ENCODE measurements at regions not wholly inside any gene's neighbourhood (a gene's known extent, or its start where the extent isn't known, plus 50 kb on each side); places are given as distances from the start of the nearest gene placed in this dataset.

- H3K27ac ChIP-seq, result no peak overlapping the region
- no peaks in the 10 kb centered on the region for H3K36me3 ChIP-seq
- no peaks in the 10 kb centered on the region for H3K27me3 ChIP-seq (replicated peaks in 1 of 7)
- TF ChIP-seq, protein P1, sequence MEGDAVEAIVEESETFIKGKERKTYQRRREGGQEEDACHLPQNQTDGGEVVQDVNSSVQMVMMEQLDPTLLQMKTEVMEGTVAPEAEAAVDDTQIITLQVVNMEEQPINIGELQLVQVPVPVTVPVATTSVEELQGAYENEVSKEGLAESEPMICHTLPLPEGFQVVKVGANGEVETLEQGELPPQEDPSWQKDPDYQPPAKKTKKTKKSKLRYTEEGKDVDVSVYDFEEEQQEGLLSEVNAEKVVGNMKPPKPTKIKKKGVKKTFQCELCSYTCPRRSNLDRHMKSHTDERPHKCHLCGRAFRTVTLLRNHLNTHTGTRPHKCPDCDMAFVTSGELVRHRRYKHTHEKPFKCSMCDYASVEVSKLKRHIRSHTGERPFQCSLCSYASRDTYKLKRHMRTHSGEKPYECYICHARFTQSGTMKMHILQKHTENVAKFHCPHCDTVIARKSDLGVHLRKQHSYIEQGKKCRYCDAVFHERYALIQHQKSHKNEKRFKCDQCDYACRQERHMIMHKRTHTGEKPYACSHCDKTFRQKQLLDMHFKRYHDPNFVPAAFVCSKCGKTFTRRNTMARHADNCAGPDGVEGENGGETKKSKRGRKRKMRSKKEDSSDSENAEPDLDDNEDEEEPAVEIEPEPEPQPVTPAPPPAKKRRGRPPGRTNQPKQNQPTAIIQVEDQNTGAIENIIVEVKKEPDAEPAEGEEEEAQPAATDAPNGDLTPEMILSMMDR (IDR thresholded peaks at IDR 0.05 in 8 of 11, conservative IDR thresholded peaks at IDR 0.05 in 3 of 11), result no peak
- TF ChIP-seq POLR2AphosphoS5 (IDR thresholded peaks at IDR 0.05) (no peak), POLR2A (IDR thresholded peaks at IDR 0.05) (no peak)
- H3K9me3 ChIP-seq, result no peaks in the 10 kb centered on the region
- 64 to 90% (median 73%) methylated on average over 3 of the region's 3 CpGs for WGBS, 5 donors
- intact Hi-C loops (cut with DNase I; ENCODE audit: low total_unique reads), result no loop called here
- peaks cover 0 to 10% (median 0%) of the 10 kb centered on the region in 6 donors for H3K4me1 ChIP-seq
- DNase-seq, result no peak
- H3K4me3 ChIP-seq, result no peak overlapping the region
Observed at GRCh38 chr3:66655044-66655443, 154.2 kb upstream of the LRIG1 start.

- intact Hi-C loops (cut with DNase I; ENCODE audit: low total_unique reads), result no loop called here
- WGBS, 5 donors, result 77 to 85% (median 82%) methylated on average over 5 to 8 of the region's 8 CpGs
- no peak for DNase-seq
Observed at GRCh38 chr3:66655671-66656070, 154.8 kb upstream of the LRIG1 start.

GRCh38 chr3:66656609-66657008, 155.8 kb upstream of the LRIG1 start:
- H3K36me3 ChIP-seq, result no peaks in the 10 kb centered on the region
- no peak for DNase-seq
- H3K27me3 ChIP-seq (replicated peaks in 1 of 7), result no peaks in the 10 kb centered on the region
- WGBS, 5 donors, result 60 to 75% (median 67%) methylated on average over 8 of the region's 8 CpGs
- H3K27ac ChIP-seq, result peak overlapping the region in 4 of 8 donors; percentile 5 to 48 (median 36)
- H3K9me3 ChIP-seq, result no peaks in the 10 kb centered on the region
- H3K4me1 ChIP-seq, result peaks cover 0 to 10% (median 0%) of the 10 kb centered on the region in 6 donors
- intact Hi-C loops (cut with DNase I; ENCODE audit: low total_unique reads), result no loop called here
- no peak overlapping the region for H3K4me3 ChIP-seq
- TF ChIP-seq POLR2AphosphoS5 (IDR thresholded peaks at IDR 0.05) (no peak), POLR2A (IDR thresholded peaks at IDR 0.05) (no peak)
- TF ChIP-seq, protein P1 (IDR thresholded peaks at IDR 0.05 in 8 of 11, conservative IDR thresholded peaks at IDR 0.05 in 3 of 11), result no peak

More at GRCh38 chr3:66655671-66656070, 154.8 kb upstream of the LRIG1 start:
- Histone ChIP-seq H3K27ac (no peak overlapping the region), H3K9me3 (no peaks in the 10 kb centered on the region), H3K4me1 (peaks cover 0 to 10% (median 0%) of the 10 kb centered on the region in 6 donors), H3K36me3 (no peaks in the 10 kb centered on the region), H3K4me3 (no peak overlapping the region), H3K27me3 (replicated peaks in 1 of 7) (no peaks in the 10 kb centered on the region)
- TF ChIP-seq, protein P1 (IDR thresholded peaks at IDR 0.05 in 8 of 11, conservative IDR thresholded peaks at IDR 0.05 in 3 of 11), result no peak
- TF ChIP-seq POLR2A (IDR thresholded peaks at IDR 0.05), result no peak
- no peak for TF ChIP-seq POLR2AphosphoS5 (IDR thresholded peaks at IDR 0.05)

DNA sequence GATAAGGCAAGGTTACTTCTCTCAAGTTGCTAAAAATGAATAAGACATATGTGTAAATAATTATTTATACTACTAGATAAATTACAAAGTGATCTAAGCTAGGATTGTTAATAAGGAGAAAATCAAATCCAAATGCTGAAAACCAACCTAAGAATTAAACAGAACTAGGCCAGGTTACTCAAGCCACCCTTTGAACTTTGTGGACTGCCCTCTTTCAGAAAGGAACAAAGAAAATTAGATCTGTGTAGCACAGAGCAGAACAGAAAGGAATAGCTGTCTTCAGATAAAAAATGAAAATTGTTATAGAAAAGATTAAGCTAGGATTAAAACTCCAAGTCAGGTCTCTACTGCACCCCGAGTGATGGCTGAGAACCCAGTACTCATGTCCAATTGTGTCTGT, 158.2 kb upstream of the LRIG1 start:
- no peak for DNase-seq
- Histone ChIP-seq H3K36me3 (no peaks in the 10 kb centered on the region), H3K9me3 (no peaks in the 10 kb centered on the region), H3K4me3 (no peak overlapping the region), H3K4me1 (peaks cover 0 to 10% (median 0%) of the 10 kb centered on the region in 6 donors), H3K27me3 (replicated peaks in 1 of 7) (no peaks in the 10 kb centered on the region), H3K27ac (no peak overlapping the region)
- TF ChIP-seq POLR2A (IDR thresholded peaks at IDR 0.05) (no peak), POLR2AphosphoS5 (IDR thresholded peaks at IDR 0.05) (no peak)
- TF ChIP-seq, protein P1 (IDR thresholded peaks at IDR 0.05 in 8 of 11, conservative IDR thresholded peaks at IDR 0.05 in 3 of 11), result no peak
- WGBS, 5 donors, result 83 to 96% (median 93%) methylated on average over 1 of the region's 1 CpG
- intact Hi-C loops (cut with DNase I; ENCODE audit: low total_unique reads), result no loop called here

All from spleen (tissue), 11 donors.